Left ventricle myocardium inferior (tissue), 1 donor: ENCODE measurements at regions not wholly inside any gene's neighbourhood (a gene's known extent, or its start where the extent isn't known, plus 50 kb on each side); places are given as distances from the start of the nearest gene placed in this dataset.

ENCODE experiments used
- DNase-seq: peaks from one replicate; pipeline ENCODE4 v3.0.0-alpha.2; 2020
- H3K27ac ChIP-seq: fragments of 200-600 bp; replicated peaks from 2 replicates; pipeline ENCODE4 v1.8.0; 2021
- H3K27me3 ChIP-seq: fragments of 200-600 bp; 2 replicates; pipeline ENCODE4 v1.8.0; 2021; ENCODE audit warnings: low read depth
- H3K36me3 ChIP-seq: fragments of 200-600 bp; 2 replicates; pipeline ENCODE4 v1.8.0; 2021
- H3K4me1 ChIP-seq: fragments of 200-600 bp; 2 replicates; pipeline ENCODE4 v1.8.0; 2021
- H3K4me3 ChIP-seq: fragments of 200-600 bp; 2 replicates; pipeline ENCODE4 v1.8.0; 2021; ENCODE audit warnings: mild to moderate bottlenecking, moderate library complexity
- H3K9me3 ChIP-seq: fragments of 200-600 bp; replicated peaks from 2 replicates; pipeline ENCODE4 v1.8.0; 2021
- CTCF ChIP-seq: fragments of 200-600 bp; IDR thresholded peaks from 2 replicates; pipeline ENCODE4 v1.8.0; 2021; ENCODE audit warnings: antibody characterized with exemption, mild to moderate bottlenecking, borderline replicate concordance
- intact Hi-C: fragments of 100-400 bp; cut with micrococcal nuclease; formaldehyde crosslinking; loops from one replicate; pipeline ENCODE4 v1.11.0; 2022
- donor health status: DM: no; HTN: yes; CAD: no; lungs with severe emphysema.

- H3K4me3 ChIP-seq = no peak overlapping the region
- DNase-seq = no peak
- H3K4me1 ChIP-seq = no peaks in the 10 kb centered on the region
- intact Hi-C loops = no loop called here
- no peak overlapping the region for H3K27ac ChIP-seq
- H3K36me3 ChIP-seq = no peaks in the 10 kb centered on the region
- no peaks in the 10 kb centered on the region for H3K9me3 ChIP-seq
- TF ChIP-seq CTCF = no peak
- no peaks in the 10 kb centered on the region for H3K27me3 ChIP-seq
Measured at GRCh38 chr4:164529058-164529457, 224.9 kb upstream of the SMIM31 start.

DNA sequence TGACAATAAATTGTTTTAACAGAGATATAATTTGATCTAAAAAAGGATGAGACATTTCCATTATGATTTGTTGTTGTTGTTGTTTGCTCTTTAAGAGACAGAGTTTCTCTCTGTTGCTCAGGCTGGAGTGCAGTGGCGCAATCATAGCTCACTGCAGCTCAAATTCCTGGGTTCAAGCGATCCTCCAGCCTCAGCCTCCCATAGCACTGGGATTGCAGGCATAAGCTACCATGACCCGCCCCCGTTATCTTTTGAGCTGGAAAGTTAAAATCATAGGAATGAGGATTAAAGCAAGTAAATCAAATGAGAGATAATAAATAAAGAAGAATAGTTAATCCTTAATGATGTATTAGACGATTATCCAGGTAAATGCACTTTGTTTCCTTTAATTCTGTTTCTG, 224.4 kb upstream of the SMIM31 start:
- Histone ChIP-seq H3K27ac (no peak overlapping the region), H3K9me3 (no peaks in the 10 kb centered on the region), H3K36me3 (no peaks in the 10 kb centered on the region), H3K4me3 (no peak overlapping the region), H3K27me3 (no peaks in the 10 kb centered on the region), H3K4me1 (no peaks in the 10 kb centered on the region)
- intact Hi-C loops = no loop called here
- TF ChIP-seq CTCF = no peak
- DNase-seq = no peak

DNA sequence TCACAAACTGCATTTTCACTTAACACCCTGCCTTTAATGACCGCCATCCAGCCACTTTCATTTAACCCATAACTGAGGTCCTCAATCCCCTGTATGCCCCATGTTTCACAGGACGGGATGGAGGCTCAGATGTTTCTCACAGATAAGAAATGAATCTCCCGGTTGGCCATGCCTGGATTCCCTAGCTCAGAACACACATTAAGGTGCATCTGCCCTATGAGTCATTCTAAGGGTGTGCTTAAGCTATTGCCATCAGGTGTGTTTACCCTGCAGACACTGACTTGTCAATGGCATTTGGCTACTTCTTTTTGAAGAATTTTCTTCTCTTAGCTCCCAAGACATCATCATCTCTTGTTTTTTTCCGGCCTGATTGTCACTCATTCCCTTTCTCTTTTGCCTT, 222.6 kb upstream of the SMIM31 start:
- no peaks in the 10 kb centered on the region for H3K36me3 ChIP-seq
- no peak for DNase-seq
- TF ChIP-seq CTCF = no peak
- no peaks in the 10 kb centered on the region for H3K9me3 ChIP-seq
- no peaks in the 10 kb centered on the region for H3K27me3 ChIP-seq
- H3K4me1 ChIP-seq = no peaks in the 10 kb centered on the region
- no peak overlapping the region for H3K27ac ChIP-seq
- intact Hi-C loops = no loop called here
- H3K4me3 ChIP-seq = no peak overlapping the region

- Histone ChIP-seq H3K27me3 (no peaks in the 10 kb centered on the region), H3K9me3 (peaks cover 19% of the 10 kb centered on the region), H3K36me3 (no peaks in the 10 kb centered on the region), H3K4me3 (no peak overlapping the region), H3K27ac (no peak overlapping the region), H3K4me1 (no peaks in the 10 kb centered on the region)
- intact Hi-C loops = no loop called here
- TF ChIP-seq CTCF = no peak
- DNase-seq = no peak
Measured at GRCh38 chr4:164536814-164537213, 217.1 kb upstream of the SMIM31 start.

GRCh38 chr4:164538097-164538496, 215.8 kb upstream of the SMIM31 start:
- no peaks in the 10 kb centered on the region for H3K27me3 ChIP-seq
- intact Hi-C loops = no loop called here
- TF ChIP-seq CTCF = no peak
- no peaks in the 10 kb centered on the region for H3K4me1 ChIP-seq
- H3K4me3 ChIP-seq = no peak overlapping the region
- no peak overlapping the region for H3K27ac ChIP-seq
- no peaks in the 10 kb centered on the region for H3K36me3 ChIP-seq
- DNase-seq = no peak
- peaks cover 28% of the 10 kb centered on the region for H3K9me3 ChIP-seq

- DNase-seq = no peak
- H3K4me3 ChIP-seq = no peak overlapping the region
Measured at GRCh38 chr4:164540987-164541386, 212.9 kb upstream of the SMIM31 start.

More at GRCh38 chr4:164540987-164541386, 212.9 kb upstream of the SMIM31 start:
- TF ChIP-seq CTCF = no peak
- Histone ChIP-seq H3K9me3 (peaks cover 42% of the 10 kb centered on the region), H3K4me1 (no peaks in the 10 kb centered on the region), H3K27me3 (no peaks in the 10 kb centered on the region), H3K36me3 (no peaks in the 10 kb centered on the region), H3K27ac (no peak overlapping the region)
- intact Hi-C loops = no loop called here
